SK-N-SH (cell line): ENCODE measurements at regions not wholly inside any gene's neighbourhood (a gene's known extent, or its start where the extent isn't known, plus 50 kb on each side); places are given as distances from the start of the nearest gene placed in this dataset.

ENCODE experiments used
- CTCF ChIA-PET: fragments of 300-600, 350-600 bp; formaldehyde crosslinking; extraction: SDS; loops from one replicate; lab custom pipeline; 2021; lab: Yijun Ruan, JAX
- POLR2A ChIA-PET: fragments of 350-600 bp; sonication (Branson Sonifier 250); formaldehyde crosslinking; extraction: SDS; loops from one replicate; lab custom pipeline; 2020; ENCODE audit warnings: antibody characterized with exemption, inconsistent platforms; lab: Yijun Ruan, JAX
- DNase-seq: peaks from one replicate; pipeline ENCODE4 v3.0.0; 2012
- H2AFZ ChIP-seq: fragments of 200-600 bp; sonication (generic); 2 replicates; pipeline ENCODE4 v1.8.1; 2016; ENCODE audit warnings: antibody characterized with exemption, mild to moderate bottlenecking, low read depth
- H3F3A ChIP-seq: fragments of 200-600 bp; sonication (generic); replicated peaks from 2 replicates; pipeline ENCODE3; 2016; ENCODE audit warnings: antibody characterized with exemption, mild to moderate bottlenecking; ENCODE audit not compliant: insufficient read depth
- H3K27ac ChIP-seq, 2 experiments: fragments of 200-500 bp in 1 of 2; fragments of 200-600 bp in 1 of 2; sonication (Bioruptor generic) in 1 of 2; sonication (generic), shearing (Covaris generic) in 1 of 2; 2 replicates each; pipeline versions ENCODE4 v1.5.1 to v1.6.1; 2014 to 2016; ENCODE audit warnings: low read depth in 2 of 2, inconsistent platforms in 1 of 2, low read length in 1 of 2, mild to moderate bottlenecking in 1 of 2, mixed read lengths in 1 of 2
- H3K27me3 ChIP-seq: fragments of 200-600 bp; sonication (generic), shearing (Covaris generic); 2 replicates; pipeline ENCODE4 v1.6.1; 2016; ENCODE audit warnings: mixed run types; ENCODE audit not compliant: insufficient read depth
- H3K36me3 ChIP-seq, 2 experiments: fragments of 200-500 bp in 1 of 2; fragments of 200-600 bp in 1 of 2; sonication (Bioruptor generic) in 1 of 2; sonication (generic) in 1 of 2; replicated peaks in 1 of 2; 2 replicates each; pipeline versions ENCODE3 to v1.5.1; 2014 to 2016; ENCODE audit warnings: low read length in 1 of 2, mild to moderate bottlenecking in 1 of 2; ENCODE audit not compliant: insufficient read depth in 2 of 2, control insufficient read depth in 1 of 2
- H3K4me1 ChIP-seq, 2 experiments: fragments of 200-500 bp in 1 of 2; fragments of 200-600 bp in 1 of 2; sonication (Bioruptor generic) in 1 of 2; sonication (generic), shearing (Covaris generic) in 1 of 2; 2 replicates each; pipeline versions ENCODE4 v1.5.1 to v1.6.1; 2014 to 2016; ENCODE audit warnings: low read depth in 1 of 2, low read length in 1 of 2, mixed run types in 1 of 2; ENCODE audit not compliant: insufficient read depth in 2 of 2, control insufficient read depth in 1 of 2
- H3K4me2 ChIP-seq: fragments of 200-600 bp; sonication (generic), shearing (Covaris generic); 2 replicates; pipeline ENCODE4 v1.6.1; 2017; ENCODE audit warnings: mixed run types
- H3K4me3 ChIP-seq, 2 experiments: fragments of 200-500 bp in 1 of 2; fragments of 200-600 bp in 1 of 2; sonication (Bioruptor generic) in 1 of 2; sonication (generic), shearing (Covaris generic) in 1 of 2; 2 replicates each; pipeline versions ENCODE4 v1.5.1 to v1.8.1; 2014 to 2016; ENCODE audit warnings: low read depth in 2 of 2, inconsistent platforms in 1 of 2, low read length in 1 of 2, mild to moderate bottlenecking in 1 of 2, mixed read lengths in 1 of 2, moderate library complexity in 1 of 2
- H3K79me2 ChIP-seq: fragments of 200-600 bp; sonication (generic); 2 replicates; pipeline ENCODE4 v1.8.1; 2017; ENCODE audit warnings: mild to moderate bottlenecking; ENCODE audit not compliant: insufficient read depth
- H3K9ac ChIP-seq: fragments of 200-600 bp; sonication (generic); 2 replicates; pipeline ENCODE4 v1.6.1; 2017; ENCODE audit warnings: mixed run types
- H3K9me2 ChIP-seq: fragments of 200-600 bp; sonication (generic); 2 replicates; pipeline ENCODE4 v1.6.1; 2017; ENCODE audit warnings: mixed run types
- H3K9me3 ChIP-seq: fragments of 200-600 bp; sonication (generic); 2 replicates; pipeline ENCODE4 v1.6.1; 2017; ENCODE audit warnings: mixed run types, mild to moderate bottlenecking, moderate library complexity
- H4K20me1 ChIP-seq: fragments of 200-600 bp; sonication (generic); 2 replicates; pipeline ENCODE4 v1.6.1; 2017; ENCODE audit warnings: mild to moderate bottlenecking, mixed run types; ENCODE audit not compliant: insufficient read depth
- ELF1 ChIP-seq: IDR thresholded peaks from 2 replicates; pipeline ENCODE4 v1.4.0; 2012
- FOSL2 ChIP-seq: IDR thresholded peaks from 2 replicates; pipeline ENCODE4 v1.4.0; 2012; ENCODE audit warnings: low read depth, mild to moderate bottlenecking, moderate library complexity, borderline replicate concordance
- FOXJ3 ChIP-seq: sonication (generic); formaldehyde crosslinking; IDR thresholded peaks from 2 replicates; pipeline ENCODE4 v1.5.1; 2020; ENCODE audit warnings: mild to moderate bottlenecking, missing genetic modification reagents
- GATA2 ChIP-seq: sonication (generic); formaldehyde crosslinking; IDR thresholded peaks from 2 replicates; pipeline ENCODE4 v1.5.0; 2020; ENCODE audit warnings: mild to moderate bottlenecking, missing genetic modification reagents
- MXI1 ChIP-seq: IDR thresholded peaks from 2 replicates; pipeline ENCODE4 v1.6.1; 2012; ENCODE audit warnings: mild to moderate bottlenecking, low read depth, low read length, improper control_type of control experiment
- NRF1 ChIP-seq: IDR thresholded peaks from 2 replicates; pipeline ENCODE4 v1.6.1; 2012; ENCODE audit warnings: low read depth, mild to moderate bottlenecking, low read length
- POLR2AphosphoS5 ChIP-seq: IDR thresholded peaks from 2 replicates; pipeline ENCODE4 v1.6.1; 2012; ENCODE audit warnings: low read depth, low read length
- RAD21 ChIP-seq: IDR thresholded peaks from 2 replicates; pipeline ENCODE4 v1.6.1; 2012; ENCODE audit warnings: mild to moderate bottlenecking, low read length
- RCOR1 ChIP-seq: fragments of 150-350 bp; IDR thresholded peaks from 2 replicates; pipeline ENCODE4 v1.6.1; 2017; ENCODE audit warnings: antibody characterized with exemption, low read length
- TCF12 ChIP-seq: IDR thresholded peaks from 2 replicates; pipeline ENCODE4 v1.4.0; 2012
- WGBS: methylation state at CpG from one replicate; pipeline ENCODE4 v1.1.6; 2017; ENCODE audit warnings: low lambda C conversion rate; 5-methylcytosine and 5-hydroxymethylcytosine counted together
- TF ChIP-seq, protein P1 (sequence below): fragments of 150-350 bp; IDR thresholded peaks from 2 replicates; pipeline ENCODE4 v1.6.1; 2016; ENCODE audit warnings: mild to moderate bottlenecking, low read depth, low read length
- TF ChIP-seq, protein P2 (sequence below): IDR thresholded peaks from 2 replicates; pipeline ENCODE4; 2012
- TF ChIP-seq, protein P3 (sequence below): IDR thresholded peaks from 2 replicates; pipeline ENCODE4 v1.6.1; 2012; ENCODE audit warnings: mild to moderate bottlenecking, low read depth, low read length, moderate library complexity
- TF ChIP-seq, protein P4 (sequence below): fragments of 150-350 bp; IDR thresholded peaks from 2 replicates; pipeline ENCODE4 v1.6.1; 2017; ENCODE audit warnings: antibody characterized with exemption, low read length, low read depth, borderline replicate concordance

DNA sequence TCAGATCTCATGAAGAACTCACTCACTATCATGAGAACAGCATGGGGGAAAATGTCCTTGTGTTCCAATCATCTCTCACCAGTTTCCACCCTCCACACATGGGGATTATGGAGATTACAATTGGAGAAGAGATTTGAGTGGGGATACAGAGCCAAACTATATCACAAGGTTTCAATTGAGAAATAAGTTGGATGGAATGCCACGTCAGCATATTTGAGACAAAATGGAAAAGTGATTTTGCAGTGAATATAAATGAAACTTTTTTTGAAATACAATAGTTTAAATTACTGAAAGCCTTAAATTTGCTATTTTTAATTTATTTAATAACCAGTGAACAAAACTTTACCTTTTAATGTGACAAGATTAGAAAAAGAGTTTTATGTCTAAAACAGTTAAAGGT lies 494.1 kb downstream of the PRR32 start:
- Histone ChIP-seq H3K27me3 (no peaks in the 10 kb centered on the region), H4K20me1 (no peaks in the 10 kb centered on the region), H3K9me3 (0 out of 2 replicates have a peak, but pooled peaks cover 5% of the 10 kb centered on the region), H3K4me1 (no peaks in the 10 kb centered on the region), H3K4me3 (no peak overlapping the region), H3K4me2 (no peak overlapping the region), H3K79me2 (no peaks in the 10 kb centered on the region), H3K9ac (no peak overlapping the region), H2AFZ (no peak overlapping the region), H3K36me3 (no peaks in the 10 kb centered on the region), H3K27ac (no peak overlapping the region), H3F3A (no peaks in the 10 kb centered on the region), H3K9me2 (no peaks in the 10 kb centered on the region)
- CTCF ChIA-PET, result no interaction called here
- TF ChIP-seq, protein P1, sequence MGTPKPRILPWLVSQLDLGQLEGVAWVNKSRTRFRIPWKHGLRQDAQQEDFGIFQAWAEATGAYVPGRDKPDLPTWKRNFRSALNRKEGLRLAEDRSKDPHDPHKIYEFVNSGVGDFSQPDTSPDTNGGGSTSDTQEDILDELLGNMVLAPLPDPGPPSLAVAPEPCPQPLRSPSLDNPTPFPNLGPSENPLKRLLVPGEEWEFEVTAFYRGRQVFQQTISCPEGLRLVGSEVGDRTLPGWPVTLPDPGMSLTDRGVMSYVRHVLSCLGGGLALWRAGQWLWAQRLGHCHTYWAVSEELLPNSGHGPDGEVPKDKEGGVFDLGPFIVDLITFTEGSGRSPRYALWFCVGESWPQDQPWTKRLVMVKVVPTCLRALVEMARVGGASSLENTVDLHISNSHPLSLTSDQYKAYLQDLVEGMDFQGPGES, result no peak
- TF ChIP-seq TCF12 (no peak), POLR2AphosphoS5 (no peak), FOXJ3 (CRISPR knock-in tag) (no peak), RCOR1 (no peak)
- TF ChIP-seq, protein P2, sequence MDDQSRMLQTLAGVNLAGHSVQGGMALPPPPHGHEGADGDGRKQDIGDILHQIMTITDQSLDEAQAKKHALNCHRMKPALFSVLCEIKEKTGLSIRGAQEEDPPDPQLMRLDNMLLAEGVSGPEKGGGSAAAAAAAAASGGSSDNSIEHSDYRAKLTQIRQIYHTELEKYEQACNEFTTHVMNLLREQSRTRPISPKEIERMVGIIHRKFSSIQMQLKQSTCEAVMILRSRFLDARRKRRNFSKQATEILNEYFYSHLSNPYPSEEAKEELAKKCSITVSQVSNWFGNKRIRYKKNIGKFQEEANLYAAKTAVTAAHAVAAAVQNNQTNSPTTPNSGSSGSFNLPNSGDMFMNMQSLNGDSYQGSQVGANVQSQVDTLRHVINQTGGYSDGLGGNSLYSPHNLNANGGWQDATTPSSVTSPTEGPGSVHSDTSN, result no peak
- TF ChIP-seq, protein P3, sequence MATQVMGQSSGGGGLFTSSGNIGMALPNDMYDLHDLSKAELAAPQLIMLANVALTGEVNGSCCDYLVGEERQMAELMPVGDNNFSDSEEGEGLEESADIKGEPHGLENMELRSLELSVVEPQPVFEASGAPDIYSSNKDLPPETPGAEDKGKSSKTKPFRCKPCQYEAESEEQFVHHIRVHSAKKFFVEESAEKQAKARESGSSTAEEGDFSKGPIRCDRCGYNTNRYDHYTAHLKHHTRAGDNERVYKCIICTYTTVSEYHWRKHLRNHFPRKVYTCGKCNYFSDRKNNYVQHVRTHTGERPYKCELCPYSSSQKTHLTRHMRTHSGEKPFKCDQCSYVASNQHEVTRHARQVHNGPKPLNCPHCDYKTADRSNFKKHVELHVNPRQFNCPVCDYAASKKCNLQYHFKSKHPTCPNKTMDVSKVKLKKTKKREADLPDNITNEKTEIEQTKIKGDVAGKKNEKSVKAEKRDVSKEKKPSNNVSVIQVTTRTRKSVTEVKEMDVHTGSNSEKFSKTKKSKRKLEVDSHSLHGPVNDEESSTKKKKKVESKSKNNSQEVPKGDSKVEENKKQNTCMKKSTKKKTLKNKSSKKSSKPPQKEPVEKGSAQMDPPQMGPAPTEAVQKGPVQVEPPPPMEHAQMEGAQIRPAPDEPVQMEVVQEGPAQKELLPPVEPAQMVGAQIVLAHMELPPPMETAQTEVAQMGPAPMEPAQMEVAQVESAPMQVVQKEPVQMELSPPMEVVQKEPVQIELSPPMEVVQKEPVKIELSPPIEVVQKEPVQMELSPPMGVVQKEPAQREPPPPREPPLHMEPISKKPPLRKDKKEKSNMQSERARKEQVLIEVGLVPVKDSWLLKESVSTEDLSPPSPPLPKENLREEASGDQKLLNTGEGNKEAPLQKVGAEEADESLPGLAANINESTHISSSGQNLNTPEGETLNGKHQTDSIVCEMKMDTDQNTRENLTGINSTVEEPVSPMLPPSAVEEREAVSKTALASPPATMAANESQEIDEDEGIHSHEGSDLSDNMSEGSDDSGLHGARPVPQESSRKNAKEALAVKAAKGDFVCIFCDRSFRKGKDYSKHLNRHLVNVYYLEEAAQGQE, result no peak
- 0% methylated on average over 1 of the region's 1 CpG for WGBS
- no peak for DNase-seq
- POLR2A ChIA-PET, result no interaction called here

GRCh38 chrX:127317159-127317558 lies 497.6 kb downstream of the PRR32 start:
- 3% methylated on average over 2 of the region's 2 CpGs for WGBS
- H3K9ac ChIP-seq, result no peak overlapping the region
- no peaks in the 10 kb centered on the region for H3K36me3 ChIP-seq
- TF ChIP-seq NRF1 (no peak), FOSL2 (no peak), TCF12 (no peak), RCOR1 (no peak), MXI1 (no peak), GATA2 (no peak), RAD21 (no peak), ELF1 (no peak)
- TF ChIP-seq, protein P2, result no peak
- TF ChIP-seq, protein P4, sequence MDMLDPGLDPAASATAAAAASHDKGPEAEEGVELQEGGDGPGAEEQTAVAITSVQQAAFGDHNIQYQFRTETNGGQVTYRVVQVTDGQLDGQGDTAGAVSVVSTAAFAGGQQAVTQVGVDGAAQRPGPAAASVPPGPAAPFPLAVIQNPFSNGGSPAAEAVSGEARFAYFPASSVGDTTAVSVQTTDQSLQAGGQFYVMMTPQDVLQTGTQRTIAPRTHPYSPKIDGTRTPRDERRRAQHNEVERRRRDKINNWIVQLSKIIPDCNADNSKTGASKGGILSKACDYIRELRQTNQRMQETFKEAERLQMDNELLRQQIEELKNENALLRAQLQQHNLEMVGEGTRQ, result no peak
- H3K27ac ChIP-seq, result no peak overlapping the region
- H3K27me3 ChIP-seq, result no peaks in the 10 kb centered on the region
- H4K20me1 ChIP-seq, result no peaks in the 10 kb centered on the region
- no peak overlapping the region for H3K4me2 ChIP-seq
- H3K4me1 ChIP-seq, result no peaks in the 10 kb centered on the region
- no peaks in the 10 kb centered on the region for H3F3A ChIP-seq
- H3K9me3 ChIP-seq, result 0 out of 2 replicates have a peak, but pooled peaks cover 5% of the 10 kb centered on the region
- H2AFZ ChIP-seq, result no peak overlapping the region
- no peaks in the 10 kb centered on the region for H3K9me2 ChIP-seq
- DNase-seq, result no peak
- ChIA-PET POLR2A (no interaction called here), CTCF (no interaction called here)
- no peak overlapping the region for H3K4me3 ChIP-seq
- no peaks in the 10 kb centered on the region for H3K79me2 ChIP-seq
